Liver (tissue), 3 donors: ENCODE measurements at regions not wholly inside any gene's neighbourhood (a gene's known extent, or its start where the extent isn't known, plus 50 kb on each side); places are given as distances from the start of the nearest gene placed in this dataset.

Source experiments
- EGR1 ChIP-seq, 2 donors: IDR thresholded peaks; 2 replicates each; pipeline ENCODE4 v1.6.1; 2016 to 2018; ENCODE audit warnings: antibody characterized with exemption in 2 of 2, low read depth in 2 of 2
- FOXA2 ChIP-seq: IDR thresholded peaks from 2 replicates; pipeline ENCODE4 v1.6.1; 2016; ENCODE audit warnings: antibody characterized with exemption
- GABPA ChIP-seq, 2 donors: IDR thresholded peaks in 1 of 2; conservative IDR thresholded peaks in 1 of 2; 2 replicates each; pipeline ENCODE4 v1.6.1; 2016; ENCODE audit warnings: antibody characterized with exemption in 2 of 2, mild to moderate bottlenecking in 1 of 2, moderate library complexity in 1 of 2
- HNF4G ChIP-seq: IDR thresholded peaks from 2 replicates; pipeline ENCODE4 v1.6.1; 2016; ENCODE audit warnings: antibody characterized with exemption
- RAD21 ChIP-seq, 2 donors: IDR thresholded peaks; 2 replicates each; pipeline ENCODE4 v1.6.1; 2016; ENCODE audit warnings: antibody characterized with exemption in 2 of 2, mild to moderate bottlenecking in 2 of 2
- RXRA ChIP-seq, 2 donors: IDR thresholded peaks; 2 replicates each; pipeline ENCODE4 v1.6.1; 2017 to 2018; ENCODE audit warnings: antibody characterized with exemption in 2 of 2, mild to moderate bottlenecking in 1 of 2
- SP1 ChIP-seq: IDR thresholded peaks from 2 replicates; pipeline ENCODE4 v1.6.1; 2018; ENCODE audit warnings: antibody characterized with exemption, mild to moderate bottlenecking
- TAF1 ChIP-seq: conservative IDR thresholded peaks from 2 replicates; pipeline ENCODE4 v1.6.1; 2016; ENCODE audit warnings: antibody characterized with exemption, mild to moderate bottlenecking
- YY1 ChIP-seq: IDR thresholded peaks from 2 replicates; pipeline ENCODE4 v1.6.1; 2016; ENCODE audit warnings: antibody characterized with exemption, mild to moderate bottlenecking
- TF ChIP-seq, protein P1 (sequence below): fragments of 150-350 bp; IDR thresholded peaks from 2 replicates; pipeline ENCODE4 v1.5.1; 2017; ENCODE audit warnings: improper control_type of control experiment, low read depth, low read length; ENCODE audit not compliant: missing input control
- TF ChIP-seq, protein P2 (sequence below): IDR thresholded peaks from 2 replicates; pipeline ENCODE4 v1.6.1; 2016; ENCODE audit warnings: antibody characterized with exemption, mild to moderate bottlenecking
- TF ChIP-seq, protein P3 (sequence below): IDR thresholded peaks from 2 replicates; pipeline ENCODE4 v1.6.1; 2016; ENCODE audit warnings: antibody characterized with exemption
- TF ChIP-seq, protein P4 (sequence below): IDR thresholded peaks from 2 replicates; pipeline ENCODE4 v1.6.1; 2016; ENCODE audit warnings: antibody characterized with exemption
- TF ChIP-seq, protein P5 (sequence below): IDR thresholded peaks from 2 replicates; pipeline ENCODE4 v1.6.1; 2016; ENCODE audit warnings: antibody characterized with exemption
- donor health status: healthy.
- donor health status: healthy.

DNA sequence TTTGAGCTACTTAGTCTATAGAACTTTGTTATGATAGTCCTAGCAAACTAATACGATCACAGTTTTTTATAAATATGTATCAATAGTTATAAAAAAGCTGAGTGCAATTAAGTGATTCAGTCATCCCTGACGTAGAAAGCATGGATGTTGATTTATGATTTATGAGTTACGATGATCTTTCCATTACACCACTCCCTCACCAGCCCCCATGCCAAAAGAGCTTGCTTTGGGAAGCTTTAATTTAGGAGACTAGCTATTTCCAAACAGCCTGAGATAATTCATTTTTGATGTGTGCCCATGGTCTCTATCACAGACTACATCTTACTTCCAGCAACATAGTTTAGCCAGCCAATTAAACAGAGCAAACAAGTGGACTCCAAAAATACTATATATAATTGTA is 256.8 kb downstream of the GABRG2 start:
- TF ChIP-seq, protein P1, sequence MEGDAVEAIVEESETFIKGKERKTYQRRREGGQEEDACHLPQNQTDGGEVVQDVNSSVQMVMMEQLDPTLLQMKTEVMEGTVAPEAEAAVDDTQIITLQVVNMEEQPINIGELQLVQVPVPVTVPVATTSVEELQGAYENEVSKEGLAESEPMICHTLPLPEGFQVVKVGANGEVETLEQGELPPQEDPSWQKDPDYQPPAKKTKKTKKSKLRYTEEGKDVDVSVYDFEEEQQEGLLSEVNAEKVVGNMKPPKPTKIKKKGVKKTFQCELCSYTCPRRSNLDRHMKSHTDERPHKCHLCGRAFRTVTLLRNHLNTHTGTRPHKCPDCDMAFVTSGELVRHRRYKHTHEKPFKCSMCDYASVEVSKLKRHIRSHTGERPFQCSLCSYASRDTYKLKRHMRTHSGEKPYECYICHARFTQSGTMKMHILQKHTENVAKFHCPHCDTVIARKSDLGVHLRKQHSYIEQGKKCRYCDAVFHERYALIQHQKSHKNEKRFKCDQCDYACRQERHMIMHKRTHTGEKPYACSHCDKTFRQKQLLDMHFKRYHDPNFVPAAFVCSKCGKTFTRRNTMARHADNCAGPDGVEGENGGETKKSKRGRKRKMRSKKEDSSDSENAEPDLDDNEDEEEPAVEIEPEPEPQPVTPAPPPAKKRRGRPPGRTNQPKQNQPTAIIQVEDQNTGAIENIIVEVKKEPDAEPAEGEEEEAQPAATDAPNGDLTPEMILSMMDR = no peak
- TF ChIP-seq, protein P2, sequence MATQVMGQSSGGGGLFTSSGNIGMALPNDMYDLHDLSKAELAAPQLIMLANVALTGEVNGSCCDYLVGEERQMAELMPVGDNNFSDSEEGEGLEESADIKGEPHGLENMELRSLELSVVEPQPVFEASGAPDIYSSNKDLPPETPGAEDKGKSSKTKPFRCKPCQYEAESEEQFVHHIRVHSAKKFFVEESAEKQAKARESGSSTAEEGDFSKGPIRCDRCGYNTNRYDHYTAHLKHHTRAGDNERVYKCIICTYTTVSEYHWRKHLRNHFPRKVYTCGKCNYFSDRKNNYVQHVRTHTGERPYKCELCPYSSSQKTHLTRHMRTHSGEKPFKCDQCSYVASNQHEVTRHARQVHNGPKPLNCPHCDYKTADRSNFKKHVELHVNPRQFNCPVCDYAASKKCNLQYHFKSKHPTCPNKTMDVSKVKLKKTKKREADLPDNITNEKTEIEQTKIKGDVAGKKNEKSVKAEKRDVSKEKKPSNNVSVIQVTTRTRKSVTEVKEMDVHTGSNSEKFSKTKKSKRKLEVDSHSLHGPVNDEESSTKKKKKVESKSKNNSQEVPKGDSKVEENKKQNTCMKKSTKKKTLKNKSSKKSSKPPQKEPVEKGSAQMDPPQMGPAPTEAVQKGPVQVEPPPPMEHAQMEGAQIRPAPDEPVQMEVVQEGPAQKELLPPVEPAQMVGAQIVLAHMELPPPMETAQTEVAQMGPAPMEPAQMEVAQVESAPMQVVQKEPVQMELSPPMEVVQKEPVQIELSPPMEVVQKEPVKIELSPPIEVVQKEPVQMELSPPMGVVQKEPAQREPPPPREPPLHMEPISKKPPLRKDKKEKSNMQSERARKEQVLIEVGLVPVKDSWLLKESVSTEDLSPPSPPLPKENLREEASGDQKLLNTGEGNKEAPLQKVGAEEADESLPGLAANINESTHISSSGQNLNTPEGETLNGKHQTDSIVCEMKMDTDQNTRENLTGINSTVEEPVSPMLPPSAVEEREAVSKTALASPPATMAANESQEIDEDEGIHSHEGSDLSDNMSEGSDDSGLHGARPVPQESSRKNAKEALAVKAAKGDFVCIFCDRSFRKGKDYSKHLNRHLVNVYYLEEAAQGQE = no peak
- no peak for TF ChIP-seq HNF4G
- TF ChIP-seq EGR1 (IDR thresholded peaks at IDR 0.05; ENCODE audit: low read depth in 2 of 2) = no peak
- TF ChIP-seq, protein P3, sequence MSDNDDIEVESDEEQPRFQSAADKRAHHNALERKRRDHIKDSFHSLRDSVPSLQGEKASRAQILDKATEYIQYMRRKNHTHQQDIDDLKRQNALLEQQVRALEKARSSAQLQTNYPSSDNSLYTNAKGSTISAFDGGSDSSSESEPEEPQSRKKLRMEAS = no peak
- TF ChIP-seq GABPA (IDR thresholded peaks at IDR 0.05 in 1 of 2, conservative IDR thresholded peaks at IDR 0.05 in 1 of 2) = no peak
- no peak for TF ChIP-seq SP1
- no peak for TF ChIP-seq RAD21 (IDR thresholded peaks at IDR 0.05)
- TF ChIP-seq, protein P4, sequence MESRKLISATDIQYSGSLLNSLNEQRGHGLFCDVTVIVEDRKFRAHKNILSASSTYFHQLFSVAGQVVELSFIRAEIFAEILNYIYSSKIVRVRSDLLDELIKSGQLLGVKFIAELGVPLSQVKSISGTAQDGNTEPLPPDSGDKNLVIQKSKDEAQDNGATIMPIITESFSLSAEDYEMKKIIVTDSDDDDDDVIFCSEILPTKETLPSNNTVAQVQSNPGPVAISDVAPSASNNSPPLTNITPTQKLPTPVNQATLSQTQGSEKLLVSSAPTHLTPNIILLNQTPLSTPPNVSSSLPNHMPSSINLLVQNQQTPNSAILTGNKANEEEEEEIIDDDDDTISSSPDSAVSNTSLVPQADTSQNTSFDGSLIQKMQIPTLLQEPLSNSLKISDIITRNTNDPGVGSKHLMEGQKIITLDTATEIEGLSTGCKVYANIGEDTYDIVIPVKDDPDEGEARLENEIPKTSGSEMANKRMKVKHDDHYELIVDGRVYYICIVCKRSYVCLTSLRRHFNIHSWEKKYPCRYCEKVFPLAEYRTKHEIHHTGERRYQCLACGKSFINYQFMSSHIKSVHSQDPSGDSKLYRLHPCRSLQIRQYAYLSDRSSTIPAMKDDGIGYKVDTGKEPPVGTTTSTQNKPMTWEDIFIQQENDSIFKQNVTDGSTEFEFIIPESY = no peak
- TF ChIP-seq RXRA (IDR thresholded peaks at IDR 0.05) = no peak
- no peak for TF ChIP-seq TAF1
- no peak for TF ChIP-seq YY1
- TF ChIP-seq FOXA2 = no peak
- TF ChIP-seq, protein P5, sequence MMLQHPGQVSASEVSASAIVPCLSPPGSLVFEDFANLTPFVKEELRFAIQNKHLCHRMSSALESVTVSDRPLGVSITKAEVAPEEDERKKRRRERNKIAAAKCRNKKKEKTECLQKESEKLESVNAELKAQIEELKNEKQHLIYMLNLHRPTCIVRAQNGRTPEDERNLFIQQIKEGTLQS = no peak
